Brain microvascular endothelial cell (primary cell): ENCODE measurements at regions not wholly inside any gene's neighbourhood (a gene's known extent, or its start where the extent isn't known, plus 50 kb on each side); places are given as distances from the start of the nearest gene placed in this dataset.

Experiments
- DNase-seq: peaks from one replicate; pipeline ENCODE4 v3.0.0-alpha.2; 2020
- H3K27ac ChIP-seq: fragments of 250-450 bp; sonication (Bioruptor Pico); 2 replicates; pipeline ENCODE4 v1.5.1; 2020; ENCODE audit warnings: mild to moderate bottlenecking, moderate library complexity
- H3K27me3 ChIP-seq: fragments of 250-450 bp; sonication (Bioruptor Pico); replicated peaks from 2 replicates; pipeline ENCODE4 v1.5.1; 2020; ENCODE audit warnings: mild to moderate bottlenecking
- H3K36me3 ChIP-seq: fragments of 250-450 bp; sonication (Bioruptor Pico); replicated peaks from 2 replicates; pipeline ENCODE4 v1.5.1; 2020; ENCODE audit warnings: mild to moderate bottlenecking
- H3K4me3 ChIP-seq: 2 replicates; pipeline ENCODE4 v1.5.1; 2011; ENCODE audit warnings: low read depth, mild to moderate bottlenecking, control low read depth, low read length, moderate library complexity
- CTCF ChIP-seq: IDR thresholded peaks from 2 replicates; pipeline ENCODE4 v1.5.1; 2011; ENCODE audit warnings: low read depth, mild to moderate bottlenecking, moderate library complexity, low read length, control low read depth, inconsistent platforms; ENCODE audit errors: missing control alignments
- in situ Hi-C: cut with HindIII; loops from 2 replicates; pipeline ENCODE4 v1.10.0; 2017; ENCODE audit warnings: low sequenced_read_pairs, low pct_ligation_motif_present

DNA sequence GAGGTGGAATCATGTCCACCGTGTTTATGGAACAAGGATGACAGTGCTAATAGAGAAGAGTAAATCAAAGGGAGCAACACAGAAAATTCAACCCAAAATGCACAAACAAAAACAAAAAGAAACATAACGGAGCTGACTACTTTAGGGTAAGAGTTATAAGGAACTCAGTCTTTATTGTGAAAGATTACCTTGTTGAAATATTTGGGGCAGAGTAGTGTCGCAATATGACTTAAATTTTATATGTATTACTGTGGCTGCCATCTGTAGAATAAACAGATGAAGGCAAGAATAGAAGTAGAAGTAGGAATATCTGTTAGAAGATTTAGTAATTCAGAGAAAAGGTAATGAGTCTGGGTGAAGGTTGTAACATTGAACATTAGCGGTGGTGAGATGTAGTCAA is 913.9 kb downstream of the BRINP3 start:
- no peak for DNase-seq
- no peaks in the 10 kb centered on the region for H3K36me3 ChIP-seq
- no peak for TF ChIP-seq CTCF
- in situ Hi-C loops, result no loop called here
- H3K4me3 ChIP-seq, result no peak overlapping the region
- no peak overlapping the region for H3K27ac ChIP-seq
- H3K27me3 ChIP-seq, result no peaks in the 10 kb centered on the region

DNA sequence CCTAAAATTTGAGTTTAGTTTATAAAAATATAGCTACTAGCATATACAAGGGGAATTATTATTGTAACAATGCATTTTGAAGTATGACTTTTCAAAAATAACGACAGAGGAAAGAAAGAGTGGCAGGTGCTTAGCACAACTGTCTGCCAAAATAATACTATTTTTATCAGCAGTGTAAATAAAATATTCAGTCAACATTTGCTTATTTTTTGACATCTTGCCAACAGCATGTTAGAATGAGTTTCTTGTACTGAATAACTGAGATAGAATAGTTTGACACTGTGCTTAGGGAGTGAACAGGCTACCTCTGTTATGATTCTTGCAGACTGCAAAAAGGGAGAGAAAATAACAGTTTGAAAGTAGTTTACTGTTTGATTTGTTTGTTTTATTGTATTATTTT is 909.8 kb downstream of the BRINP3 start:
- in situ Hi-C loops, result no loop called here
- Histone ChIP-seq H3K36me3 (no peaks in the 10 kb centered on the region), H3K4me3 (no peak overlapping the region), H3K27me3 (no peaks in the 10 kb centered on the region), H3K27ac (no peak overlapping the region)
- no peak for TF ChIP-seq CTCF
- DNase-seq, result no peak

DNA sequence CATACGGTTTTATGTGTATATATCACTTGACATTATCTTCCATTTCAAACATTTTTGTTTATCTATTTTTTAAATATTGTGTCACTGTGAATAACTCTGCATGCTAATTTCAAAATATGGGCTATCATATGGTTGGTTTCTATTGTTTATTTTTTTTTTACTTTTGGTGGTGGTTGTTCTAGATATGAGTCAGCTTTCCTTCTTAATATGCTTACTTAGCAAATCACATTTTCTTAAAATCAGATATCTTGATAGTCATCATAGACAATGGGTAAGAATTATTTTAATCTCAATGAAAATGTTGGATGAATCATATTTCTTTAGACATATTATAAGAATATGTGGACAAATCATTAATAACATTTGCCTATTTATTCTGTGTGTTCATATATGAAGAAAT is 881.5 kb downstream of the BRINP3 start:
- in situ Hi-C loops, result no loop called here

GRCh38 chr1:189597083-189597482 is 880.6 kb downstream of the BRINP3 start:
- in situ Hi-C loops, result no loop called here
- Histone ChIP-seq H3K4me3 (no peak overlapping the region), H3K27me3 (no peaks in the 10 kb centered on the region), H3K27ac (no peak overlapping the region), H3K36me3 (no peaks in the 10 kb centered on the region)
- no peak for TF ChIP-seq CTCF
- no peak for DNase-seq

More for the DNA sequence above, 881.5 kb downstream of the BRINP3 start:
- Histone ChIP-seq H3K4me3 (no peak overlapping the region), H3K36me3 (no peaks in the 10 kb centered on the region), H3K27ac (no peak overlapping the region), H3K27me3 (no peaks in the 10 kb centered on the region)
- DNase-seq, result no peak
- TF ChIP-seq CTCF, result no peak

- in situ Hi-C loops, result no loop called here
- no peak for DNase-seq
- Histone ChIP-seq H3K36me3 (no peaks in the 10 kb centered on the region), H3K27me3 (no peaks in the 10 kb centered on the region), H3K27ac (no peak overlapping the region), H3K4me3 (no peak overlapping the region)
- no peak for TF ChIP-seq CTCF
These were observed 872.4 kb downstream of the BRINP3 start for GRCh38 chr1:189605226-189605625.

DNA sequence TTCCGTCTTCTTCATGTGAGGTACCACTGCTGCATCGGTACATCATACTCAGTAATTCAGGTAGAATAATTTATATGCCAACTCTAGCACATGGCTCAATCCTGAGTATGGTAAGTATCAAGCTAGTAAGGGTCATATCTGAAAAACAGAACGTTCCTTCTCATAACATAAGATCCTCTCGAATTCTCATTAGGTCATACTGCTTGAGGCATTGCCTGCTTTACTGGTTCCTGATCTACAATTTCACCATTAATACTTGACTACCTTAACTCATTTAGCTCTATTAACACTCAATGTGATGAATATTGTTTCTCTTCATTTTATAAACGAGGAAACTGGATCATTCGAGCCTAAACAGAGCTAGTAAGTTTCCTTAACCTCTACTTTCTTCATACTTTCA is 871.6 kb downstream of the BRINP3 start:
- TF ChIP-seq CTCF, result no peak
- in situ Hi-C loops, result no loop called here
- no peak for DNase-seq
- Histone ChIP-seq H3K4me3 (no peak overlapping the region), H3K27ac (no peak overlapping the region), H3K27me3 (no peaks in the 10 kb centered on the region), H3K36me3 (no peaks in the 10 kb centered on the region)
